Fibroblast of lung (primary cell): ENCODE measurements at regions not wholly inside any gene's neighbourhood (a gene's known extent, or its start where the extent isn't known, plus 50 kb on each side); places are given as distances from the start of the nearest gene placed in this dataset.

Experiments
- DNase-seq, 2 donors: peaks; one replicate each; pipeline versions ENCODE4 v3.0.0 to v3.0.0-alpha.2; 2010; ENCODE audit warnings: low read depth in 2 of 2
- H2AFZ ChIP-seq: 2 replicates; pipeline ENCODE4 v1.5.1; 2012; ENCODE audit warnings: low read length, control low read depth, inconsistent platforms
- H3K27ac ChIP-seq: 2 replicates; pipeline ENCODE4 v1.5.1; 2011; ENCODE audit warnings: low read length, control low read depth; ENCODE audit not compliant: insufficient read depth
- H3K27me3 ChIP-seq: 2 replicates; pipeline ENCODE4 v1.5.1; 2011; ENCODE audit warnings: mild to moderate bottlenecking, low read length; ENCODE audit not compliant: control insufficient read depth, insufficient read depth
- H3K36me3 ChIP-seq: 2 replicates; pipeline ENCODE4 v1.5.1; 2011; ENCODE audit warnings: low read length; ENCODE audit not compliant: control insufficient read depth, insufficient read depth
- H3K4me1 ChIP-seq: 2 replicates; pipeline ENCODE4 v1.5.1; 2011; ENCODE audit warnings: low read length; ENCODE audit not compliant: control insufficient read depth, insufficient read depth; ENCODE audit errors: extremely low read depth
- H3K4me2 ChIP-seq: 2 replicates; pipeline ENCODE4 v1.5.1; 2011; ENCODE audit warnings: low read length, control low read depth; ENCODE audit not compliant: insufficient read depth; ENCODE audit errors: extremely low read depth
- H3K4me3 ChIP-seq, 4 experiments: fragments of 200-600 bp in 1 of 4; sonication (generic) in 1 of 4; replicated peaks in 1 of 4; 2 replicates each; pipeline ENCODE4 v1.5.1; 2011 to 2016; ENCODE audit warnings: low read length in 4 of 4, low read depth in 3 of 4, mild to moderate bottlenecking in 3 of 4, control low read depth in 2 of 4, inconsistent platforms in 1 of 4, mixed read lengths in 1 of 4; ENCODE audit not compliant: insufficient read depth in 1 of 4; ENCODE audit errors: control extremely low read depth in 1 of 4
- H3K79me2 ChIP-seq: 2 replicates; pipeline ENCODE4 v1.5.1; 2012; ENCODE audit warnings: mild to moderate bottlenecking, low read length, inconsistent platforms; ENCODE audit not compliant: control insufficient read depth, insufficient read depth
- H3K9ac ChIP-seq: 2 replicates; pipeline ENCODE4 v1.5.1; 2011; ENCODE audit warnings: mild to moderate bottlenecking, low read length, control low read depth; ENCODE audit not compliant: insufficient read depth
- H3K9me3 ChIP-seq: 2 replicates; pipeline ENCODE4 v1.5.1; 2012; ENCODE audit warnings: low read depth, low read length; ENCODE audit not compliant: control insufficient read depth, insufficient read depth
- H4K20me1 ChIP-seq: 2 replicates; pipeline ENCODE4 v1.5.1; 2011; ENCODE audit warnings: low read length; ENCODE audit not compliant: control insufficient read depth, insufficient read depth; ENCODE audit errors: extremely low read depth
- CTCF ChIP-seq, 2 donors: IDR thresholded peaks in 1 of 2; conservative IDR thresholded peaks in 1 of 2; 1 replicate in 1 of 2; 2 replicates in 1 of 2; pipeline ENCODE4 v1.5.1; 2011 to 2012; ENCODE audit warnings: low read length in 2 of 2, control low read depth in 1 of 2, inconsistent platforms in 1 of 2, low read depth in 1 of 2, mild to moderate bottlenecking in 1 of 2
- EZH2 ChIP-seq: IDR thresholded peaks from 2 replicates; pipeline ENCODE4 v1.5.1; 2012; ENCODE audit warnings: low read length, control low read depth, mild to moderate bottlenecking; ENCODE audit errors: missing control alignments

DNA sequence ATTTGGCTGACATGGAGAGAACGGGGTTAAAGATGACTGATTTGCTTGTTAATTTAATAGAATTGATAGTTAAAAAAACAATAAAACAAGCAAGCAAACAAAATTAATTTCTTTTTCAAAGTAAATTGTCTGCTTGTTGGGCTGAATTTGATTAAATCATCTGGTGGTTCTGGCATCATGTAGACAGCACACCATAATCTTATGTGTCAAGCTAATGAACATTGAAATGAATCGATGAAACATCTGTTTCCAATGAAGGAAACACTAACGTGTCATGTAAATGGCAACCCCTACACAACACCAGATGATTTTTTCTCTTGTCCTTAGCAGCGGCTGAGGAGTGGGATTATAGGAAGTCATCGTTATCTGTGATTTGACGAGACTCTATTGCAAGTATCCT is 399.6 kb upstream of the RAG2 start:
- Histone ChIP-seq H3K4me3 (no peak overlapping the region), H3K4me1 (no peaks in the 10 kb centered on the region), H3K4me2 (no peak overlapping the region), H3K27ac (no peak overlapping the region), H2AFZ (no peak overlapping the region), H3K27me3 (no peaks in the 10 kb centered on the region), H3K79me2 (no peaks in the 10 kb centered on the region), H4K20me1 (no peaks in the 10 kb centered on the region), H3K9me3 (no peaks in the 10 kb centered on the region), H3K9ac (no peak overlapping the region), H3K36me3 (no peaks in the 10 kb centered on the region)
- DNase-seq = no peak
- TF ChIP-seq EZH2 (no peak), CTCF (conservative IDR thresholded peaks at IDR 0.05 in 1 of 2, IDR thresholded peaks at IDR 0.05 in 1 of 2; ENCODE audit: low read depth in 1 of 2, low read length in 2 of 2) (no peak)

DNA sequence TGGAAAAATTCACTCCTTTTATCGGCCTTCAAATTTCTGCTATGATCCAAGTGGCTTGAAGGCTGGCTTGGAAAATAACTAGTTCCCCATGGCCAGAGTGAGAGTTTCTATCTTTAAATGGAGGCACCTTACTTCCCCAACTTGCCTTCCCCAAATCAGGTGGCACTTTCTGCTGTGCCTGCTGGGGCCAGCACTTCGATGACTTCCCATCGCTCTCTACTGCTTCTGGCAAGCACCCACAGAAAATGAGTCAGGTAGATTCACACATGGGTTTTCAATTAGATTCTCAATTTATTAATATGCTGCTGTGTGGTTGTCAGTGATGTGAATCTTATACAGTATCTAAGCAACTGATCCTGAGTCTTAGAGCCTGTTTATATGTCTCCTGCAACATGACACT is 398.8 kb upstream of the RAG2 start:
- H3K4me1 ChIP-seq = no peaks in the 10 kb centered on the region
- no peaks in the 10 kb centered on the region for H3K27me3 ChIP-seq
- no peak overlapping the region for H3K4me2 ChIP-seq
- H4K20me1 ChIP-seq = no peaks in the 10 kb centered on the region
- no peak overlapping the region for H3K4me3 ChIP-seq
- no peaks in the 10 kb centered on the region for H3K9me3 ChIP-seq
- no peak overlapping the region for H3K27ac ChIP-seq
- no peaks in the 10 kb centered on the region for H3K79me2 ChIP-seq
- DNase-seq = no peak
- no peaks in the 10 kb centered on the region for H3K36me3 ChIP-seq
- no peak for TF ChIP-seq EZH2
- H3K9ac ChIP-seq = no peak overlapping the region
- H2AFZ ChIP-seq = no peak overlapping the region

GRCh38 chr11:36994208-36994607 is 396.2 kb upstream of the RAG2 start:
- H3K27ac ChIP-seq = no peak overlapping the region
- no peak overlapping the region for H3K4me3 ChIP-seq
- H4K20me1 ChIP-seq = no peaks in the 10 kb centered on the region
- H3K36me3 ChIP-seq = no peaks in the 10 kb centered on the region
- TF ChIP-seq EZH2 = no peak
- H3K9ac ChIP-seq = no peak overlapping the region
- H3K4me1 ChIP-seq = no peaks in the 10 kb centered on the region
- H3K27me3 ChIP-seq = no peaks in the 10 kb centered on the region
- no peak for DNase-seq
- no peaks in the 10 kb centered on the region for H3K9me3 ChIP-seq
- no peak overlapping the region for H2AFZ ChIP-seq
- no peaks in the 10 kb centered on the region for H3K79me2 ChIP-seq
- H3K4me2 ChIP-seq = no peak overlapping the region

- Histone ChIP-seq H4K20me1 (no peaks in the 10 kb centered on the region), H2AFZ (no peak overlapping the region), H3K27ac (no peak overlapping the region), H3K9me3 (no peaks in the 10 kb centered on the region), H3K9ac (no peak overlapping the region), H3K79me2 (no peaks in the 10 kb centered on the region), H3K36me3 (no peaks in the 10 kb centered on the region), H3K27me3 (no peaks in the 10 kb centered on the region), H3K4me1 (no peaks in the 10 kb centered on the region), H3K4me3 (no peak overlapping the region), H3K4me2 (no peak overlapping the region)
- no peak for DNase-seq
- TF ChIP-seq CTCF (conservative IDR thresholded peaks at IDR 0.05 in 1 of 2, IDR thresholded peaks at IDR 0.05 in 1 of 2; ENCODE audit: low read depth in 1 of 2, low read length in 2 of 2) (no peak), EZH2 (no peak)
Measured at GRCh38 chr11:36988556-36988955, 390.5 kb upstream of the RAG2 start.
